ENCODE measurements at regions not wholly inside any gene's neighbourhood (a gene's known extent, or its start where the extent isn't known, plus 50 kb on each side); places are given as distances from the start of the nearest gene placed in this dataset.

- no peak overlapping the region for H3K4me3 ChIP-seq
- no peaks in the 10 kb centered on the region for H3K27me3 ChIP-seq (replicated peaks)
- H3K4me1 ChIP-seq (replicated peaks): no peaks in the 10 kb centered on the region
- no peaks in the 10 kb centered on the region for H3K9me3 ChIP-seq (replicated peaks)
- no peak overlapping the region for H3K27ac ChIP-seq
- DNase-seq (ENCODE audit: low read depth in 1 of 2, low spot score in 2 of 2): peak in 1 of 2 experiments; percentile 25
- H3K36me3 ChIP-seq: no peaks in the 10 kb centered on the region
Observed at GRCh38 chr17:5702951-5703510, 118.7 kb upstream of the NLRP1 start.

DNA sequence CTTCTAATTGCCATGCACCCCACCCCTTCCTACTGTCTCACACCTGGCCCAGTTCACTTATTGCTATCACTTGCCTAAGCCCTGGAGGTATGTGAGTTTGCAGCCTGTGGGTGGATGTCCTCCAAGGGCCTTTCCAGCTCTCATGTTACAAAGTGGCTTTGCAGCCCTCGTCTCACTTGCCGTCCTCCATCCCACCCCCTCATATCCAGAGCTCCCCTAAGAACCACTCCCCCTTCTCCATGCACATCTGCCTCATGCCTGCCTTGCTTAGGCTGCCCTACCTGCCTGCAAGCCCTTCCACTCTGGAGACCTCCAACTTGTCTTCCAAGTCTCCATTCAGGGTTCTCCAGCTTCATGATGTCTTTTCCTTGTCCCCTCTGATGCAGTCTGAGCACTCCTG, 119.4 kb upstream of the NLRP1 start:
- Histone ChIP-seq H3K4me1 (replicated peaks) (no peaks in the 10 kb centered on the region), H3K36me3 (no peaks in the 10 kb centered on the region), H3K27ac (no peak overlapping the region), H3K4me3 (no peak overlapping the region), H3K9me3 (replicated peaks) (no peaks in the 10 kb centered on the region), H3K27me3 (replicated peaks) (no peaks in the 10 kb centered on the region)
- peak in 1 of 2 experiments; percentile 2 for DNase-seq (ENCODE audit: low read depth in 1 of 2, low spot score in 2 of 2)

GRCh38 chr17:5705081-5705875, 121.0 kb upstream of the NLRP1 start:
- peak in 1 of 2 experiments; percentile 38 for DNase-seq (ENCODE audit: low read depth in 1 of 2, low spot score in 2 of 2)
- H3K4me1 ChIP-seq (replicated peaks): no peaks in the 10 kb centered on the region
- H3K36me3 ChIP-seq: no peaks in the 10 kb centered on the region
- H3K9me3 ChIP-seq (replicated peaks): no peaks in the 10 kb centered on the region
- H3K4me3 ChIP-seq: no peak overlapping the region
- no peak overlapping the region for H3K27ac ChIP-seq
- H3K27me3 ChIP-seq (replicated peaks): no peaks in the 10 kb centered on the region

DNA sequence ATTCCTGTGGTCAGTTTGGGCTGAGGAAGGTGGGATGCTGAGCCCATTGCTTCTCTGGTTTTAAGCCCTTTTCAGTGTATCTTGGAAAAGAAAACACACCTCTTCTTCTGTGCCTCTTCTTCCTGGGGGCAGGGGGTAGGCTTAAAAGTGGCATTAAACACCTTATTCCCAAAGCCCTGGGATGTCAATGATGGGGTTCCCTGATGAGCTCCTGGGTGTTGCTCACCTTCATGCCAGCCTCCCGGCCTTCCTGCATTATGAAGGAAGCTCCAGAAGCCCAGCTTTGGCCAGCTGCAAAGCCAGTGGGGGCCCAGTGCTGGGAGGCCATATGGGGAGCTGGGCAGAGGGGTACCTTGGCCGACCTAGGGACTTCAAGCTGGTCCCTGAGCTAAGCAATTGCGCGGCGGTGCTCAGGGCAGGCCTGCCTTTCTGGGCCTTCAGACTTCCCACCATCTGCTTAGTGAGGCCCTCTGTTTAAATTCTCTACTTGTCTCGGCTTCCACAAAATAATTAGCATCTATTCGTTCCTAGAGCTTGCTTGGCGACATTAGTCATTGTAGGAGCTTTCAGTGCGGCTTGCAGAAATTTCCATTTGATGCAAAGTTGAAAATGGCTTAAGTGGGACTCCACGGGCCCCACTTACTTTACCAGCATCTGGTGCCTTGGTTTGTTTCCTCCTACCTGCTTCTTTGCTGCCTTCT, 121.7 kb upstream of the NLRP1 start:
- Histone ChIP-seq H3K4me3 (no peak overlapping the region), H3K36me3 (no peaks in the 10 kb centered on the region), H3K27ac (no peak overlapping the region), H3K9me3 (replicated peaks) (no peaks in the 10 kb centered on the region), H3K27me3 (replicated peaks) (no peaks in the 10 kb centered on the region), H3K4me1 (replicated peaks) (no peaks in the 10 kb centered on the region)
- DNase-seq (ENCODE audit: low read depth in 1 of 2, low spot score in 2 of 2): peak in 1 of 2 experiments; percentile 19

- Histone ChIP-seq H3K4me1 (replicated peaks) (no peaks in the 10 kb centered on the region), H3K27ac (no peak overlapping the region), H3K4me3 (no peak overlapping the region), H3K36me3 (no peaks in the 10 kb centered on the region), H3K27me3 (replicated peaks) (no peaks in the 10 kb centered on the region), H3K9me3 (replicated peaks) (no peaks in the 10 kb centered on the region)
- peak; percentile 26 to 52 for DNase-seq (ENCODE audit: low read depth in 1 of 2, low spot score in 2 of 2)
Observed at GRCh38 chr17:5706577-5707210, 122.4 kb upstream of the NLRP1 start.

GRCh38 chr17:5707482-5707881, 123.2 kb upstream of the NLRP1 start:
- peak in 1 of 2 experiments; percentile 11 for DNase-seq (ENCODE audit: low read depth in 1 of 2, low spot score in 2 of 2)
- Histone ChIP-seq H3K27ac (no peak overlapping the region), H3K27me3 (replicated peaks) (no peaks in the 10 kb centered on the region), H3K4me3 (no peak overlapping the region), H3K36me3 (no peaks in the 10 kb centered on the region), H3K4me1 (replicated peaks) (no peaks in the 10 kb centered on the region), H3K9me3 (replicated peaks) (no peaks in the 10 kb centered on the region)

- Histone ChIP-seq H3K4me1 (replicated peaks) (no peaks in the 10 kb centered on the region), H3K9me3 (replicated peaks) (no peaks in the 10 kb centered on the region), H3K36me3 (no peaks in the 10 kb centered on the region), H3K27me3 (replicated peaks) (no peaks in the 10 kb centered on the region), H3K27ac (no peak overlapping the region), H3K4me3 (no peak overlapping the region)
- DNase-seq (ENCODE audit: low read depth in 1 of 2, low spot score in 2 of 2): no peak
Observed at GRCh38 chr17:5708344-5708743, 124.0 kb upstream of the NLRP1 start.

DNA sequence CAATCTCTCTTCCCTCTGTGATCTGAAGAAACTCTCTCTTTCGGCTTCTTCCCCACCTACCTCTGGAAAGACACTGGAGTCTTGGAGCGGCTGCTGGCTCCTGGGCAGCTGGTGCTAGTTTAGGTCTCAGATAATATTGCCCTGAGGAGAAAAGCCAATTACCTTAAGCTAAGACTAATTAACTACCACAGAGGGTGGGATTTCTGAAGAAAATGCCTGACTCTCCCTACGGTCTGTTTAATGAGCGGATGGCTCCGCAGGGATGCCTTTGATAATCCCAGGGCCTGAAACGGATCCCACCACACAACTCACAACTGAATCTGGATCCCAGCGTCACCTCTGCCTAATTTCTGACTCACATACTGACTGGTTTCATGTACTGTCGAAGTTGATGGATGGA, 127.0 kb upstream of the NLRP1 start:
- Histone ChIP-seq H3K4me3 (no peak overlapping the region), H3K36me3 (no peaks in the 10 kb centered on the region), H3K27me3 (replicated peaks) (no peaks in the 10 kb centered on the region), H3K4me1 (replicated peaks) (no peaks in the 10 kb centered on the region), H3K27ac (no peak overlapping the region), H3K9me3 (replicated peaks) (no peaks in the 10 kb centered on the region)
- no peak for DNase-seq (ENCODE audit: low read depth in 1 of 2, low spot score in 2 of 2)

DNA sequence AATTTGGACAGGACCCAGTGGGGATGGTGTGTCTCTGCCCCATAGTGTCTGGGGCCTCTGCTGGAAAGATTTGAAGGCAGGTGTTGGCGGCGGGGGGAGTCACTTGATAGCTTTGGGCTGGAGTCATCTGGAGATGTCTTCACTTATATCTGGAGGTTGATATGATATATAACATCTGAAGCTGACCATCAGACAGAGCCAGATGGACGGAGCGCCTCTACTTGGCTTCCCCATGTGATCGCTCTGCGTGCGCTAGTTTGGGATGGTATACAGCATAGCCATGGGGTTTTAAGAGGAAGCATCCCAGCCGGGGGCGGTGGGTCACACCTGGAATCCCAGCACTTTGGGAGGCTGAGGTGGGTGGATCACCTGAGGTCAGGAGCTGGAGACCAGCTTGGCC, 130.7 kb upstream of the NLRP1 start:
- Histone ChIP-seq H3K4me3 (no peak overlapping the region), H3K4me1 (replicated peaks) (peaks cover 14% of the 10 kb centered on the region), H3K9me3 (replicated peaks) (no peaks in the 10 kb centered on the region), H3K27me3 (replicated peaks) (no peaks in the 10 kb centered on the region), H3K36me3 (no peaks in the 10 kb centered on the region), H3K27ac (no peak overlapping the region)
- no peak for DNase-seq (ENCODE audit: low read depth in 1 of 2, low spot score in 2 of 2)

GRCh38 chr17:5715478-5715877, 131.2 kb upstream of the NLRP1 start:
- Histone ChIP-seq H3K4me1 (replicated peaks) (peaks cover 14% of the 10 kb centered on the region), H3K27me3 (replicated peaks) (no peaks in the 10 kb centered on the region), H3K36me3 (no peaks in the 10 kb centered on the region), H3K9me3 (replicated peaks) (no peaks in the 10 kb centered on the region), H3K4me3 (no peak overlapping the region), H3K27ac (no peak overlapping the region)
- no peak for DNase-seq (ENCODE audit: low read depth in 1 of 2, low spot score in 2 of 2)

DNA sequence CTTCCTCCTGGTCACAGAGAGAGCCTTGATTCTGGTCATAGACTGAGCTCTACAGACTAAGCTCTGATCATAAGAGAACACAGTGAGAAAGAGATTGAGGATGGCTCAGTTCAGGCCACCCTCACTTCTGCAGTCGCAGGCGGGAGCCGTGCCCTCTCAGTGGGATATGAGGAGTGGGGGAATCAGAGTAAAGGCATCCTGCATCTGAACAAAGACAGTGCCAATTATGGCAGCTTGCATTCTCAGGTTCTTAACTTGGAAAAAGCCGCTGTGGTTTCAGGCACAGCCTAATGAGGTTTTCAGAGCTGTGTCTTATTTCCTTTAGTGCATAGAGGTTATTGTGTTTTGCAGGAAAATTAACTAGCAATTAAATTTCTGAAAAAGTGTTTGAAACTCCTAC, 134.4 kb upstream of the NLRP1 start:
- H3K4me1 ChIP-seq (replicated peaks): peaks cover 14% of the 10 kb centered on the region
- no peaks in the 10 kb centered on the region for H3K36me3 ChIP-seq
- no peak overlapping the region for H3K4me3 ChIP-seq
- H3K27me3 ChIP-seq (replicated peaks): no peaks in the 10 kb centered on the region
- no peak for DNase-seq (ENCODE audit: low read depth in 1 of 2, low spot score in 2 of 2)
- no peaks in the 10 kb centered on the region for H3K9me3 ChIP-seq (replicated peaks)
- no peak overlapping the region for H3K27ac ChIP-seq

DNA sequence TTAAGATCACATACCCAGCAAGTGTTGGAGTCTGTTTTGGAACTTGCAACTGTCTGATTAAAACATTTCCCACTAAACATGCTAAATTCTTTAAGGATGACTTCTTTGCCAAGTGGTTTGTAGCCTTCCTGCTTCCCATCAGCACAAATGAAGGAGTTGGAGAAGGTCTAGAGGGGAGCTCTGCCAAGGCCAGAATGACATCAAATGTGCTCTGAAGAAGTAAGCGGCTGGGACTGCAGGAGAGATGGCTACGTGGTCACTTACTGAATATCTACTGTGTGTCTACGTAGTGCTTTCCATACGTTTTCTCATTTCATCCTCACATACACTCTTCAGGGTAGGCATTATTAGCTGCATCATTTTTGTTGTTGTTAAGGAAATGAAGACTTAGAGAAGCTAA, 135.7 kb upstream of the NLRP1 start:
- Histone ChIP-seq H3K27ac (no peak overlapping the region), H3K4me3 (no peak overlapping the region), H3K27me3 (replicated peaks) (no peaks in the 10 kb centered on the region), H3K4me1 (replicated peaks) (peaks cover 14% of the 10 kb centered on the region), H3K36me3 (no peaks in the 10 kb centered on the region), H3K9me3 (replicated peaks) (no peaks in the 10 kb centered on the region)
- DNase-seq (ENCODE audit: low read depth in 1 of 2, low spot score in 2 of 2): no peak

DNA sequence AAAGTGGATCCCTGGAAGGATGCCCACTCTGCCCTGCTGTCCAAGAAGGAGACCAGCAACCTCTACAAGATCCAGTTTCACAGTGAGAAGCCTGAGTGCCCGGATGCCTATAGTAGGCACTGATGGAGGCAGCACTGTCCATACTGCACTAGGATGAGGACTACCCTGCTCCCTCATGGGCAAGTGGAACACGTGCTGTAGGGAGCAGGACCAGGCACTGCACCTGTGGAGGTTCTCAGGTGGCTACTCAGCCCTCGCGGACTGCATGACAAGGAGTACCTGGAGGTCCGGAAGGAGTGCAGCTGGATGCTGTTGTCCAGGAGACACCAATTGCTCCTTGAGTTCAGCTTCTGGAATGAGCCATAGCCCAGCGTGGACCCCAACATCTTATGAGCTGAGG, 146.1 kb upstream of the NLRP1 start:
- Histone ChIP-seq H3K36me3 (no peaks in the 10 kb centered on the region), H3K27ac (no peak overlapping the region), H3K4me1 (replicated peaks) (no peaks in the 10 kb centered on the region), H3K9me3 (replicated peaks) (no peaks in the 10 kb centered on the region; the same call in 1 of the 2 replicates), H3K4me3 (no peak overlapping the region), H3K27me3 (replicated peaks) (no peaks in the 10 kb centered on the region)
- no peak for DNase-seq (ENCODE audit: low read depth in 1 of 2, low spot score in 2 of 2)

DNA sequence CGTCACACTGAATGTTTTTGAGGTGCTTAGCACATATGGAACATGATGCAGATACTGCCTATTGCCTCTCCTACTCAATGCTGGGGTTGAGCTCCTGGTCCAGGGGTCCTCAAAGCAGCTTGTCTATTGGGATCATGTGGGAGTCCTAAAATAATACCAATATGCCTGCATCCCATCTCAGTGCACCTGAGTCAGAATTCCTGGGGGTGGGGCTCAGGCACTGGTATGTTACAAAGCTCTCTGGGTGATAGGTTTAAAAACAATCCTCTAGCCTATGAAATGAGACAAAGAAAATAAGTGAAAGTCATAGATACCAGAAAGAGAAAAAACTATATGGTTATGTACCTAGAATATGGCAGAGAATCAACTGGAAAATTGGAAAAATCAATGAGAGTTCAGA, 156.6 kb upstream of the NLRP1 start:
- Histone ChIP-seq H3K9me3 (replicated peaks) (no peaks in the 10 kb centered on the region), H3K27me3 (replicated peaks) (no peaks in the 10 kb centered on the region), H3K36me3 (no peaks in the 10 kb centered on the region), H3K4me3 (no peak overlapping the region), H3K4me1 (replicated peaks) (no peaks in the 10 kb centered on the region), H3K27ac (no peak overlapping the region)
- DNase-seq (ENCODE audit: low read depth in 1 of 2, low spot score in 2 of 2): no peak
